HG02938 (cell line): ENCODE measurements at regions not wholly inside any gene's neighbourhood (a gene's known extent, or its start where the extent isn't known, plus 50 kb on each side); places are given as distances from the start of the nearest gene placed in this dataset.
"Not testable (repeated sequence)": the region's sequence is repeated elsewhere in the genome, so short reads cannot be mapped to it uniquely, and the experiment has no call there.

Experiments
- ATAC-seq: cut with Tn5 transposase; IDR thresholded peaks from one replicate; pipeline ENCODE4 v1.9.1; 2021; ENCODE audit warnings: mild to moderate bottlenecking, moderate library complexity; ENCODE audit not compliant: unreplicated experiment

- ATAC-seq, result no peak
These were observed 292.6 kb downstream of the C12orf75 start for GRCh38 chr12:105622846-105623736.

- no peak for ATAC-seq
These were observed 296.2 kb downstream of the C12orf75 start for GRCh38 chr12:105626653-105627052.

- no peak for ATAC-seq
These were observed 307.0 kb downstream of the C12orf75 start for GRCh38 chr12:105637470-105637869.

- no peak for ATAC-seq
These were observed 310.3 kb downstream of the C12orf75 start for GRCh38 chr12:105640761-105641160.

GRCh38 chr12:105641749-105642148 is 311.3 kb downstream of the C12orf75 start:
- ATAC-seq, result no peak

GRCh38 chr12:105644770-105645169 is 314.3 kb downstream of the C12orf75 start:
- ATAC-seq, result no peak

- no peak for ATAC-seq
These were observed 324.1 kb downstream of the C12orf75 start for GRCh38 chr12:105654606-105655005.

GRCh38 chr12:105658389-105658788 is 327.9 kb downstream of the C12orf75 start:
- ATAC-seq, result no peak

- no peak for ATAC-seq
These were observed 329.0 kb downstream of the C12orf75 start for GRCh38 chr12:105659355-105660075.

- not testable (repeated sequence) for ATAC-seq
These were observed 334.3 kb downstream of the C12orf75 start for GRCh38 chr12:105664765-105665164.

- ATAC-seq, result no peak
These were observed 334.9 kb downstream of the C12orf75 start for GRCh38 chr12:105665366-105665765.

- no peak for ATAC-seq
These were observed 337.7 kb downstream of the C12orf75 start for GRCh38 chr12:105667973-105668743.

GRCh38 chr12:105670672-105671071 is 340.2 kb downstream of the C12orf75 start:
- ATAC-seq, result no peak

- no peak for ATAC-seq
These were observed 341.2 kb downstream of the C12orf75 start for GRCh38 chr12:105671720-105672119.

- no peak for ATAC-seq
These were observed 341.9 kb downstream of the C12orf75 start for GRCh38 chr12:105672121-105672975.

GRCh38 chr12:105674871-105675699 is 344.6 kb downstream of the C12orf75 start:
- no peak for ATAC-seq

GRCh38 chr12:105676694-105677093 is 346.2 kb downstream of the C12orf75 start:
- ATAC-seq, result no peak

GRCh38 chr12:105677672-105678071 is 347.2 kb downstream of the C12orf75 start:
- ATAC-seq, result no peak

- no peak for ATAC-seq
These were observed 349.5 kb downstream of the C12orf75 start for GRCh38 chr12:105679982-105680381.
